SH-SY5Y (cell line): ENCODE measurements at regions not wholly inside any gene's neighbourhood (a gene's known extent, or its start where the extent isn't known, plus 50 kb on each side); places are given as distances from the start of the nearest gene placed in this dataset.

ENCODE experiments used
- GATA2 ChIP-seq: IDR thresholded peaks from 2 replicates; pipeline ENCODE4 v1.6.1; 2011; ENCODE audit warnings: mild to moderate bottlenecking, low read depth, low read length
- GATA3 ChIP-seq: IDR thresholded peaks from 2 replicates; pipeline ENCODE4 v1.6.1; 2011; ENCODE audit warnings: low read depth, mild to moderate bottlenecking, low read length, moderate library complexity

GRCh38 chr17:65455972-65456343, 105.5 kb downstream of the AXIN2 start:
- TF ChIP-seq GATA3, result no peak
- TF ChIP-seq GATA2, result no peak
